HG03064 (cell line): ENCODE measurements at regions not wholly inside any gene's neighbourhood (a gene's known extent, or its start where the extent isn't known, plus 50 kb on each side); places are given as distances from the start of the nearest gene placed in this dataset.
"Not testable (repeated sequence)": the region's sequence is repeated elsewhere in the genome, so short reads cannot be mapped to it uniquely, and the experiment has no call there.

Experiments
- ATAC-seq: cut with Tn5 transposase; IDR thresholded peaks from one replicate; pipeline ENCODE4 v1.9.1; 2021; ENCODE audit warnings: low read depth; ENCODE audit not compliant: unreplicated experiment

- ATAC-seq: no peak
Measured at GRCh38 chr11:130550150-130550549, 101.7 kb downstream of the ADAMTS15 start.

GRCh38 chr11:130550984-130551383 lies 102.5 kb downstream of the ADAMTS15 start:
- no peak for ATAC-seq

GRCh38 chr11:130551388-130551787 lies 102.9 kb downstream of the ADAMTS15 start:
- no peak for ATAC-seq

DNA sequence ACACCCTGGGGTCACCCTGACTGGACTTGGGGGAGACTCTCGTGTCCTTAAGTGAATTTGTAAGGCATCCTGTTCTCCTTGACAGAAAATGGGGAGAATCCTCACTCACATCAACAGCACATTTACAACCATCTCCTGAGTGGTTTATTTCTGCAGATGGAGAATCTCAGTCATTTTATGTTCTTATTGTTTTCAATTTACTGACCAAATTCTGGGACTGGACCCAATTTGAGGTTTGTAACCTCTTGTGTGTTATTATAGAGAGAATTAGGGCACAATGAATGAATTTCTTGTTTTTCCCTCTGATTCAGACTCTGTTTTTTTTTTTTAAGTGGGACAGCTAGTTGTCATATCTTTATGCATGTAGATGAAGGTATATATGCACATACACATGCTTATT lies 104.9 kb downstream of the ADAMTS15 start:
- no peak for ATAC-seq

GRCh38 chr11:130554241-130555055 lies 106.0 kb downstream of the ADAMTS15 start:
- ATAC-seq: no peak

DNA sequence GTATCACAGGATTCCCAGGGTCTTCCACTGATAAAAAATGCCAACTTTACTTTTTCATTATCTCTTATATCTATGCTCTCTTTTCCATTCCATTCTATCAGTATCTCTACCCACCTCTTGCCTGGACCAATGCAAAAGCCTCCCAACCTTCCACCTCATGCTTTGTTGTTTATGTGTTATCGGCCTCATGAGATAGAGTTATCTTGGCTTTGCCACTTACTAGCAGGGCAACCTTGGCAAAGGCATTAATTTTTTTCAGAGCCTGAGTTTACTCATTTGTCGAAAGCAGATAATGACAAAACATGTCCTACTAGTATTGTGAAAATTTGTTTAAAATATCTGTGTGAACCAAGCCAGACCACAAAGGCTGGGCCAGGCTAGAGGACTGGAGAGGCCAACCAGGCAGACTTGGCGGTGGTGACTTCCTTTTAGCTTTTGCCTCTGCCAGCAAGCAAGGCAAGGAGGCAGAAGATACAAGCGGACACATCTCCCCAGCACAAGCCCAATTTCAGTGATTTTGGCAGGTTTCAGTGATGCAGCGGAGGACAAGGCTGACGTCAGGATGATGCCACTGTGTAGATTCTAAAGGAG lies 106.9 kb downstream of the ADAMTS15 start:
- ATAC-seq: no peak

- ATAC-seq: no peak
Measured at GRCh38 chr11:130560000-130560780, 111.7 kb downstream of the ADAMTS15 start.

- ATAC-seq: no peak
Measured at GRCh38 chr11:130560781-130561109, 112.3 kb downstream of the ADAMTS15 start.

- ATAC-seq: no peak
Measured at GRCh38 chr11:130561441-130561881, 113.0 kb downstream of the ADAMTS15 start.

DNA sequence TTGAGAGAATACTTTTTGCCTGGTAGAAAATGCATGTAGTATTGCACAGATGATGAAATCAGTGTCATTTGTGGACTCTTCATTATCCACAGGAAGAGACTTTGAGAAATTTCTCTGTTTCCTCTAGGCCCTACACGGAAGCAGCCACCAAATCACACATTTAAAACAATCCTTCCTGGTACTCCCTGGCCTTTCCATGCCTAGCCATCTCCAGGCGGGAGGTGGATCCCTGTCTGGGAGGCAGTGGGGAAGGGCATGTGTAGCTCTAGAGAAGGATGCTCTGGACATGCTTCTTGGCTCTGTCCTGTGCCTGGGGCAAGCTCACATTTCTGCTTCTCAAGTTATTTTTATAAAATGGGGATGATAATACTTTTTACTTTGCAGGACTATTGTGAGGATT lies 114.1 kb downstream of the ADAMTS15 start:
- ATAC-seq: no peak

GRCh38 chr11:130566360-130566759 lies 117.9 kb downstream of the ADAMTS15 start:
- ATAC-seq: not testable (repeated sequence)

DNA sequence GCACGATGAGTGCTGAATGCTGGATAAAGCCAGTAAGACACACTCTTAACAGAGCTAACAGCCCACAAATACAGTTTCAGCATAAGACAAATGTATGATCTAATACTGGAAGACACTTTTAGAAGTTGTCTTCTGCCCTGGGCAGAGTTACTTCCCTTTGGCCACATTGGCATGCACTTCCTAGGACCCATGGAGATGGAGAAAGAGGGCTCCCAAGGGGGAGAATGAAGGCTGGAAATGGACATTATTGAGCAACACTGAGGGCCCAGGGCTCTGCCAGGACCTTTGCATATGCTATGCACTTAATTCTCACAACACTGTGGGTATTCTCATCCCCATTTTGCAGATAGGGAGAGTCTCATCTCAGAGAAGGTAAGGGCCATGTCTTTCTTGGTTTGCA lies 123.1 kb downstream of the ADAMTS15 start:
- no peak for ATAC-seq

DNA sequence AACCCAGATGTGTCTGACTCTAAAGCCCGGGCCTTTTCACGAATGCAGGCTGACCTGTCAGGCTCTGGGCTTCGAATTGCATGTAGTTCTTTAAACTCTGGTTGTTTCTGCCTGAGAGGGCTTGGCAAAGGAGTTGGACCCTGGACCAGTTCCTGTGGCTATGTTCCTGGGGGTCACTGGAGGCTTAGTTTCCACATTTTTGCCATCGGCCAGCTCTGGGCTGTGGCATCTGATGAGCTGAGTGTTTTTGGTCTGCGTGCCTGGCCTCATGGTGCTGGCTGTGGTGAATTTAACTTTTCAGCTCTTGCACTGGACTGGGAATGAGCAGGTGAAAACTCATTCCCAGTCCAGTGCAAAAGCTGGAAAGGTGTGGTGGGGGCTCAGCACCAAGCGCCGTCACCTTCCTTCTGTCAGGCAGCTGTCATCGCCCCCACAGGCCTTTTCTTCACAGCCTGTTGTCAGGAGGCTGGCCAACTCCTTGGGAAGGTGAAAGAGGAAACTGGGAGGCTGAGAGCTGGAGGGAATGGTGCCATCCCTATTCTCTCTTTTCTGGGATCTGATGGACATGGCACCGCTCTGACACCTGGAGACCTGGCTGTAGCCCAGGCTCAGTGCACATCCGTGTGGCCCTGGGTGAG lies 123.6 kb downstream of the ADAMTS15 start:
- no peak for ATAC-seq

- ATAC-seq: no peak
Measured at GRCh38 chr11:130573767-130574166, 125.3 kb downstream of the ADAMTS15 start.

- no peak for ATAC-seq
Measured at GRCh38 chr11:130574740-130575139, 126.3 kb downstream of the ADAMTS15 start.

- ATAC-seq: no peak
Measured at GRCh38 chr11:130576146-130576545, 127.7 kb downstream of the ADAMTS15 start.

- no peak for ATAC-seq
Measured at GRCh38 chr11:130578738-130579368, 130.4 kb downstream of the ADAMTS15 start.

DNA sequence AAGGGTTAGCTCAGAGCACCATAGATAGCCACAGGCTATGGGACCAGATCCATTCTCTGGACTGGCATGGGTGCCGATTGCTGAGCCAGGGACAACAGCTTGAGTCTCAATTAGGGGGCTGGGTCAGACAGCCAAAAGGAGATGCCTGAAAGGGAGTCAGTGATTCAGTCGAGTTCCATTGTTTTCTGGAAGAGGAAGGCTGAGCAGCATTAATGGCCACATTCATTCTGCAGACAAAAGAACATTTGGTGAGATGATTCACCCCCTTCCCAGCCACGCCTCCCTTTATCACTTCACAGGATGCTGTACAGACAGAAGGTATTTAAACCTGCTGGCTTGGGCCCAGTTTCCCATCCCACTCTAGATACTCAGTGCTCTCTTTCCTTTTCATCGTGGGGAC lies 131.9 kb downstream of the ADAMTS15 start:
- no peak for ATAC-seq

- ATAC-seq: no peak
Measured at GRCh38 chr11:130580891-130581492, 132.5 kb downstream of the ADAMTS15 start.

GRCh38 chr11:130581646-130582045 lies 133.2 kb downstream of the ADAMTS15 start:
- ATAC-seq: no peak
